ENCODE measurements at regions not wholly inside any gene's neighbourhood (a gene's known extent, or its start where the extent isn't known, plus 50 kb on each side); places are given as distances from the start of the nearest gene placed in this dataset.

GRCh38 chr13:78383899-78384298 is 219.5 kb downstream of the POU4F1 start:
- no peak overlapping the region for H2AFZ ChIP-seq
- TF ChIP-seq CTCF (IDR thresholded peaks at IDR 0.05), result no peak
- no peaks in the 10 kb centered on the region for H3K36me3 ChIP-seq (ENCODE audit: control insufficient read depth, insufficient read depth, low read length)

GRCh38 chr13:78383071-78383484 is 220.3 kb downstream of the POU4F1 start:
- H3K9ac ChIP-seq, result no peak overlapping the region
- no peak for TF ChIP-seq CTCF (IDR thresholded peaks at IDR 0.05)
- H3K36me3 ChIP-seq (ENCODE audit: control insufficient read depth, insufficient read depth, low read length), result no peaks in the 10 kb centered on the region
- H3K79me2 ChIP-seq, result no peaks in the 10 kb centered on the region
- H3K4me1 ChIP-seq, result no peaks in the 10 kb centered on the region
- H3K9me3 ChIP-seq (ENCODE audit: control insufficient read depth, low read length), result no peaks in the 10 kb centered on the region
- no peaks in the 10 kb centered on the region for H3K27me3 ChIP-seq (ENCODE audit: control insufficient read depth, insufficient read depth, low read length)
- no peak overlapping the region for H3K4me2 ChIP-seq (ENCODE audit: low read length)
- H3K4me3 ChIP-seq (ENCODE audit: low read depth, low read length), result no peak overlapping the region
- H2AFZ ChIP-seq, result no peak overlapping the region
- no peak overlapping the region for H3K27ac ChIP-seq

More at GRCh38 chr13:78383899-78384298, 219.5 kb downstream of the POU4F1 start:
- Histone ChIP-seq H3K4me3 (ENCODE audit: low read depth, low read length) (no peak overlapping the region), H3K79me2 (no peaks in the 10 kb centered on the region), H3K4me1 (no peaks in the 10 kb centered on the region), H3K27ac (no peak overlapping the region), H3K27me3 (ENCODE audit: control insufficient read depth, insufficient read depth, low read length) (no peaks in the 10 kb centered on the region), H3K4me2 (ENCODE audit: low read length) (no peak overlapping the region), H3K9me3 (ENCODE audit: control insufficient read depth, low read length) (no peaks in the 10 kb centered on the region), H3K9ac (no peak overlapping the region)

- H3K4me2 ChIP-seq (ENCODE audit: low read length), result no peak overlapping the region
- no peak for TF ChIP-seq CTCF (IDR thresholded peaks at IDR 0.05)
- no peaks in the 10 kb centered on the region for H3K79me2 ChIP-seq
- no peaks in the 10 kb centered on the region for H3K27me3 ChIP-seq (ENCODE audit: control insufficient read depth, insufficient read depth, low read length)
- H2AFZ ChIP-seq, result no peak overlapping the region
- no peaks in the 10 kb centered on the region for H3K4me1 ChIP-seq
- H3K4me3 ChIP-seq (ENCODE audit: low read depth, low read length), result no peak overlapping the region
- no peak overlapping the region for H3K27ac ChIP-seq
- no peaks in the 10 kb centered on the region for H3K36me3 ChIP-seq (ENCODE audit: control insufficient read depth, insufficient read depth, low read length)
- H3K9me3 ChIP-seq (ENCODE audit: control insufficient read depth, low read length), result no peaks in the 10 kb centered on the region
- no peak overlapping the region for H3K9ac ChIP-seq
These were observed 220.9 kb downstream of the POU4F1 start for GRCh38 chr13:78382491-78382890.

- no peak overlapping the region for H3K4me2 ChIP-seq (ENCODE audit: low read length)
- H3K4me1 ChIP-seq, result no peaks in the 10 kb centered on the region
- H3K9me3 ChIP-seq (ENCODE audit: control insufficient read depth, low read length), result no peaks in the 10 kb centered on the region
- no peaks in the 10 kb centered on the region for H3K79me2 ChIP-seq
- H3K27ac ChIP-seq, result no peak overlapping the region
- TF ChIP-seq CTCF (IDR thresholded peaks at IDR 0.05), result no peak
- no peaks in the 10 kb centered on the region for H3K27me3 ChIP-seq (ENCODE audit: control insufficient read depth, insufficient read depth, low read length)
- no peak overlapping the region for H3K4me3 ChIP-seq (ENCODE audit: low read depth, low read length)
- H2AFZ ChIP-seq, result no peak overlapping the region
- H3K9ac ChIP-seq, result no peak overlapping the region
- H3K36me3 ChIP-seq (ENCODE audit: control insufficient read depth, insufficient read depth, low read length), result no peaks in the 10 kb centered on the region
These were observed 226.5 kb downstream of the POU4F1 start for GRCh38 chr13:78376822-78377221.

- H3K79me2 ChIP-seq, result no peaks in the 10 kb centered on the region
- no peak for TF ChIP-seq CTCF (IDR thresholded peaks at IDR 0.05)
- H2AFZ ChIP-seq, result no peak overlapping the region
- H3K36me3 ChIP-seq (ENCODE audit: control insufficient read depth, insufficient read depth, low read length), result no peaks in the 10 kb centered on the region
- H3K9ac ChIP-seq, result no peak overlapping the region
- H3K4me2 ChIP-seq (ENCODE audit: low read length), result no peak overlapping the region
- no peak overlapping the region for H3K4me3 ChIP-seq (ENCODE audit: low read depth, low read length)
- no peaks in the 10 kb centered on the region for H3K27me3 ChIP-seq (ENCODE audit: control insufficient read depth, insufficient read depth, low read length)
- H3K9me3 ChIP-seq (ENCODE audit: control insufficient read depth, low read length), result no peaks in the 10 kb centered on the region
- no peaks in the 10 kb centered on the region for H3K4me1 ChIP-seq
- no peak overlapping the region for H3K27ac ChIP-seq
These were observed 227.3 kb downstream of the POU4F1 start for GRCh38 chr13:78376033-78376432.

All from parathyroid adenoma (tissue), 2 donors.